ENCODE measurements at regions not wholly inside any gene's neighbourhood (a gene's known extent, or its start where the extent isn't known, plus 50 kb on each side); places are given as distances from the start of the nearest gene placed in this dataset.

DNA sequence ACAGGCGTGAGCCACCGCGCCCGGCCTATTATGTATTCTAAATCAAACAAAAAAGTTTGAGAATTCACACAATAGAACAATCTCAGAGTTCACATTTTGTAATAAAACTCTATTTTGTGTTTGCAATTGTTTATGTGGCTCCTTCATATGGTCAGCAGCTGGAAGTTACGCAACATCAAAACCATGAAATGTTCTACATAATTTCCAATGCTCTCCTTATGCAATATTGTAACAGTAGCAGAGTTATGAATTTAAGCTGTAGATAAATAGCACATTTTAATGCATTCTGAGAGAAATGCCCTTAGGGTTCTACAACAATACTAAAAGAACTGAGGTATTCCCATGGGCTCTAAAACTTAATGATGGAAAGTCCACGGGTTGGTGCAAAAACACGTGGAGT is 62.3 kb upstream of the COL11A1 start:
- TF ChIP-seq RAD21 (IDR thresholded peaks at IDR 0.05; ENCODE audit: low read depth) (no peak), EGR1 (IDR thresholded peaks at IDR 0.05; ENCODE audit: low read depth) (no peak), JUND (IDR thresholded peaks at IDR 0.05) (no peak), POLR2A (IDR thresholded peaks at IDR 0.05; ENCODE audit: borderline replicate concordance, extremely low read depth, insufficient read depth, insufficient read length) (no peak)
- TF ChIP-seq, protein P1, sequence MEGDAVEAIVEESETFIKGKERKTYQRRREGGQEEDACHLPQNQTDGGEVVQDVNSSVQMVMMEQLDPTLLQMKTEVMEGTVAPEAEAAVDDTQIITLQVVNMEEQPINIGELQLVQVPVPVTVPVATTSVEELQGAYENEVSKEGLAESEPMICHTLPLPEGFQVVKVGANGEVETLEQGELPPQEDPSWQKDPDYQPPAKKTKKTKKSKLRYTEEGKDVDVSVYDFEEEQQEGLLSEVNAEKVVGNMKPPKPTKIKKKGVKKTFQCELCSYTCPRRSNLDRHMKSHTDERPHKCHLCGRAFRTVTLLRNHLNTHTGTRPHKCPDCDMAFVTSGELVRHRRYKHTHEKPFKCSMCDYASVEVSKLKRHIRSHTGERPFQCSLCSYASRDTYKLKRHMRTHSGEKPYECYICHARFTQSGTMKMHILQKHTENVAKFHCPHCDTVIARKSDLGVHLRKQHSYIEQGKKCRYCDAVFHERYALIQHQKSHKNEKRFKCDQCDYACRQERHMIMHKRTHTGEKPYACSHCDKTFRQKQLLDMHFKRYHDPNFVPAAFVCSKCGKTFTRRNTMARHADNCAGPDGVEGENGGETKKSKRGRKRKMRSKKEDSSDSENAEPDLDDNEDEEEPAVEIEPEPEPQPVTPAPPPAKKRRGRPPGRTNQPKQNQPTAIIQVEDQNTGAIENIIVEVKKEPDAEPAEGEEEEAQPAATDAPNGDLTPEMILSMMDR (IDR thresholded peaks at IDR 0.05 in 2 of 3, conservative IDR thresholded peaks at IDR 0.05 in 1 of 3; ENCODE audit: borderline replicate concordance in 1 of 3, insufficient read depth in 1 of 3, low read depth in 2 of 3, low read length in 2 of 3) = no peak

All from HCT116 (cell line).